IPS DF 19.7 (cell line): ENCODE measurements at regions not wholly inside any gene's neighbourhood (a gene's known extent, or its start where the extent isn't known, plus 50 kb on each side); places are given as distances from the start of the nearest gene placed in this dataset.

Source experiments
- DNase-seq: peaks from one replicate; pipeline ENCODE4 v3.0.0-alpha.2; 2013; ENCODE audit warnings: low read depth, low spot score

GRCh38 chrX:69083801-69084200, 81.5 kb downstream of the PJA1 start:
- no peak for DNase-seq

- DNase-seq, result no peak
Observed at GRCh38 chrX:69083361-69083760, 81.9 kb downstream of the PJA1 start.

- no peak for DNase-seq
Observed at GRCh38 chrX:69082753-69083150, 82.5 kb downstream of the PJA1 start.

- DNase-seq, result no peak
Observed at GRCh38 chrX:69082055-69082752, 83.0 kb downstream of the PJA1 start.

- DNase-seq, result no peak
Observed at GRCh38 chrX:69080855-69081465, 84.3 kb downstream of the PJA1 start.

GRCh38 chrX:69079268-69079667, 86.0 kb downstream of the PJA1 start:
- DNase-seq, result no peak

- DNase-seq, result no peak
Observed at GRCh38 chrX:69077895-69078455, 87.3 kb downstream of the PJA1 start.

- DNase-seq, result no peak
Observed at GRCh38 chrX:69076088-69076487, 89.2 kb downstream of the PJA1 start.

- no peak for DNase-seq
Observed at GRCh38 chrX:69074726-69075125, 90.5 kb downstream of the PJA1 start.

GRCh38 chrX:69073721-69074120, 91.5 kb downstream of the PJA1 start:
- no peak for DNase-seq

- DNase-seq, result no peak
Observed at GRCh38 chrX:69073241-69073640, 92.0 kb downstream of the PJA1 start.

- DNase-seq, result no peak
Observed at GRCh38 chrX:69072486-69073006, 92.7 kb downstream of the PJA1 start.

GRCh38 chrX:69070949-69071650, 94.2 kb downstream of the PJA1 start:
- no peak for DNase-seq

- DNase-seq, result no peak
Observed at GRCh38 chrX:69069876-69070275, 95.4 kb downstream of the PJA1 start.

GRCh38 chrX:69069086-69069445, 96.2 kb downstream of the PJA1 start:
- no peak for DNase-seq

- no peak for DNase-seq
Observed at GRCh38 chrX:69068301-69069085, 96.8 kb downstream of the PJA1 start.

GRCh38 chrX:69067841-69068240, 97.4 kb downstream of the PJA1 start:
- no peak for DNase-seq

GRCh38 chrX:69066966-69067525, 98.2 kb downstream of the PJA1 start:
- DNase-seq, result no peak

GRCh38 chrX:69066021-69066757, 99.1 kb downstream of the PJA1 start:
- DNase-seq, result no peak

GRCh38 chrX:69065451-69065850, 99.8 kb downstream of the PJA1 start:
- DNase-seq, result no peak

GRCh38 chrX:69063486-69063885, 101.8 kb downstream of the PJA1 start:
- no peak for DNase-seq
